Tibial artery (tissue), 4 donors: ENCODE measurements at regions not wholly inside any gene's neighbourhood (a gene's known extent, or its start where the extent isn't known, plus 50 kb on each side); places are given as distances from the start of the nearest gene placed in this dataset.

ENCODE experiments used
- DNase-seq, 2 donors: peaks; one replicate each; pipeline ENCODE4 v3.0.0-alpha.2; 2019
- H3K27ac ChIP-seq, 2 donors: fragments of 200-600 bp; sonication (generic) in 1 of 2; 1 replicate in 1 of 2; 2 replicates in 1 of 2; pipeline ENCODE4 v1.5.1; 2018 to 2019; ENCODE audit warnings: mild to moderate bottlenecking in 1 of 2
- H3K27me3 ChIP-seq, 2 donors: fragments of 200-600 bp; sonication (generic) in 1 of 2; one replicate each; pipeline versions ENCODE4 v1.5.1 to v1.6.0; 2016 to 2019
- H3K36me3 ChIP-seq, 3 donors: fragments of 200-600 bp; sonication (generic) in 2 of 3; one replicate each; pipeline ENCODE4 v1.5.1; 2016 to 2019; ENCODE audit warnings: mild to moderate bottlenecking in 2 of 3
- H3K4me1 ChIP-seq, 4 donors: fragments of 200-600 bp; sonication (generic) in 2 of 4; 1 replicate in 3 of 4; 2 replicates in 1 of 4; pipeline ENCODE4 v1.5.1; 2016 to 2019
- H3K4me3 ChIP-seq, 2 donors: fragments of 200-600 bp; sonication (generic) in 1 of 2; 1 replicate in 1 of 2; 2 replicates in 1 of 2; pipeline ENCODE4 v1.5.1; 2018 to 2019; ENCODE audit warnings: mild to moderate bottlenecking in 2 of 2
- H3K9me3 ChIP-seq, 3 donors: fragments of 200-600 bp; sonication (generic) in 1 of 3; one replicate each; pipeline ENCODE4 v1.5.1; 2016 to 2019
- CTCF ChIP-seq, 2 experiments: fragments of 200-600 bp in 1 of 2; fragments of 450-650 bp in 1 of 2; IDR thresholded peaks; one replicate each; pipeline ENCODE4 v1.5.1; 2017 to 2019; ENCODE audit warnings: antibody characterized with exemption in 2 of 2, mild to moderate bottlenecking in 1 of 2, moderate library complexity in 1 of 2
- intact Hi-C: fragments of 100-400 bp; cut with DNase I; formaldehyde crosslinking; loops from one replicate; pipeline ENCODE4 v1.15.0; 2023; ENCODE audit warnings: low total_unique reads

DNA sequence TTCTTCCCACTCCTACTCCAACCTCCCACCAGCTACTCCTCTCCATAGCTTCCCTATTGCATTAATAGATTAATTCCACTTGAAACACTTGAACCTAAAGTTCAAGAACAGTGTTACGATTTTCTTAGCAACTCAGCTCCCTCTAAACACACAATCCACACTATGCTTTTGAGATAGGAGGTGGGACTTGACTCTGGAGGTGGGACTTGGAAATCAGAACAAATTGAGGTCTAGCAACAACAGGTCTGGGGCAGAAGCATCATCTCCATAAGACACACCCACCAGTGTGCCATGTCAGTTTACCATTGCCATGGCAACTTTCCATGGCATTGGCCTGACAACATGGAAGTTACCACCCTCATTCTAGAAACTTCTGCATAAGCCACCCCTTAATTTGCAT is 336.5 kb upstream of the ALCAM start:
- Histone ChIP-seq H3K4me3 (no peak overlapping the region), H3K36me3 (no peaks in the 10 kb centered on the region), H3K9me3 (no peaks in the 10 kb centered on the region), H3K27ac (no peak overlapping the region), H3K27me3 (no peaks in the 10 kb centered on the region), H3K4me1 (no peaks in the 10 kb centered on the region)
- no peak for TF ChIP-seq CTCF (IDR thresholded peaks at IDR 0.05)
- DNase-seq: no peak
- intact Hi-C loops: no loop called here

DNA sequence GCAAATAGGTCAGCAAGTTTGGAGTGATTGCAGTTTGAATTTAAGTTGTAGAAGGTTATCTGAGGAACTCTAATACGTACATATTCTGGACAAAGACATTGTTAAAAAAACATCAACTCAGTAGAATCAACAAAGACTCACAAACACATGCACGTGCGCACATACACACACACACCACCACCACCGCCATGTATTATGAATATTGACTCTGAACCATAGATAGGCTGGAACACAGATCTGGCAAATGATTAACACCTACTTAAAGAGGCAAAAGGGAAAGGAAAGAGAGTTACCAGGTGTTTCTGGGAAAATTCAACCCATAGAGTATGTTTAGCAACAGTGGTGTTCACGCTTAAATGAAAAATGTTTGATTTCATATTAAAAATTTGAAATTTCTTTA is 334.2 kb upstream of the ALCAM start:
- Histone ChIP-seq H3K4me3 (no peak overlapping the region), H3K27me3 (no peaks in the 10 kb centered on the region), H3K27ac (no peak overlapping the region), H3K36me3 (no peaks in the 10 kb centered on the region), H3K9me3 (no peaks in the 10 kb centered on the region), H3K4me1 (no peaks in the 10 kb centered on the region)
- intact Hi-C loops: no loop called here
- no peak for TF ChIP-seq CTCF (IDR thresholded peaks at IDR 0.05)
- no peak for DNase-seq

DNA sequence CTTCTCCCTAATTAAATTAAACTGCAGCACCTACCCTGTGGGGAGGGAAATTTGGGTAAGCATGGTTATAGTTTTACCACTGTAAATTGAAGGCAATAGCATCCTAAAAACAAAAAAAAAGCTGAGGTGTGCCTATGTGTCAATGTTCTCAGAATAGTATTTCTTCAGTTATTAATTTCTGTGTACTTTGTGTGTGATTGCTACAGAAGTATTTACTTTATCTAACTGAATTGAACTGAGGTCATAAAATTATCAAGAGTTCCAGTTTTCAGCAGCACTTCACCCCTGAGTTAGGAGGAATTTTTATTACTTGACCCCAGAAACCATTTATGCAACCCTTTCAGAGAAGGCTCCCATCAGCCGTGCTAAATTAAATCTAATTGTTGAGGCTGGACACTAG is 333.6 kb upstream of the ALCAM start:
- H3K4me1 ChIP-seq: no peaks in the 10 kb centered on the region
- H3K36me3 ChIP-seq: no peaks in the 10 kb centered on the region
- intact Hi-C loops: no loop called here
- TF ChIP-seq CTCF (IDR thresholded peaks at IDR 0.05): no peak
- H3K4me3 ChIP-seq: no peak overlapping the region
- no peak overlapping the region for H3K27ac ChIP-seq
- H3K9me3 ChIP-seq: no peaks in the 10 kb centered on the region
- H3K27me3 ChIP-seq: no peaks in the 10 kb centered on the region
- no peak for DNase-seq

DNA sequence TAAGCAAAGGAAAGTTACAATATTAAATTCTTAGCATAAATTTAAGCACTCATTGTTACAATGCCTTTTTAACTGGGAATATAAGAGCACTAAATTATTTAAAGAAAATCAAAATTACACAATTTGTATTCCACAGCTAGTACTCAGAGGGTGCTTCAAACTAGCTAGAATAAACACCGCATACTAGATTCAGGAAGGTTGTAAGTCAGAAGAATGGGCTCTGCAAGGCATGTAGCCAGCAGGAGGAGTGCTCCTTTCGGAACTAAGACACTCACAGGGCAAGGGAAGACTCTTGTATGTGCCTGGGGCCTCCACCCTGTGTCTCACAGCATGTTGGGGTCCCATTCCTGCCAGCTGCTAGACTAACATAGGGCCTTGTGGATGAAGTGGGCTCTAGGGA is 327.7 kb upstream of the ALCAM start:
- Histone ChIP-seq H3K36me3 (no peaks in the 10 kb centered on the region), H3K27me3 (no peaks in the 10 kb centered on the region)
- no peak for TF ChIP-seq CTCF (IDR thresholded peaks at IDR 0.05)

GRCh38 chr3:105040026-105040622 is 326.6 kb upstream of the ALCAM start:
- no peaks in the 10 kb centered on the region for H3K27me3 ChIP-seq
- TF ChIP-seq CTCF (IDR thresholded peaks at IDR 0.05): no peak

More for the DNA sequence above, 327.7 kb upstream of the ALCAM start:
- Histone ChIP-seq H3K4me3 (no peak overlapping the region), H3K9me3 (no peaks in the 10 kb centered on the region), H3K27ac (no peak overlapping the region), H3K4me1 (no peaks in the 10 kb centered on the region)
- DNase-seq: no peak
- intact Hi-C loops: no loop called here

DNA sequence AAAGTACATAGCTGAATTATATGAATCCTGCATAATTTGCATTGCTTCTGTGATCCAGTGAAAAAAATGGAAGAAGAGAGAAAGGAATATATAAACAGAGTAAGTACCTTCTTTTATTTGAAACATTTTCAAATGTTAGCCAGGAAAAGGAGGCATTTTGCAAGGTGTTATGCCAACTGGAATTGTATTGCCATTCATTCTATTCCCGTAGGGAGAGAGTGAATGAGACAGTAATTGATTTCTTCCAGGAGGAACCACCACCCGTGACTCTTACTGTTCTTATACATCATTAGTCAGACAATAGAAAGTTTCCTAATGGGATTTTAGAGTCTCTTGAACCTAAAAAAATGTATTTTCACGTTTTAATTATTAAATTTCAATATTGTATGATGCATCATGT is 324.1 kb upstream of the ALCAM start:
- H3K36me3 ChIP-seq: no peaks in the 10 kb centered on the region
- no peaks in the 10 kb centered on the region for H3K4me1 ChIP-seq
- no peak for TF ChIP-seq CTCF (IDR thresholded peaks at IDR 0.05)
- H3K27me3 ChIP-seq: no peaks in the 10 kb centered on the region
- H3K27ac ChIP-seq: no peak overlapping the region
- intact Hi-C loops: no loop called here
- H3K9me3 ChIP-seq: no peaks in the 10 kb centered on the region
- no peak for DNase-seq
- no peak overlapping the region for H3K4me3 ChIP-seq

More at GRCh38 chr3:105040026-105040622, 326.6 kb upstream of the ALCAM start:
- no peaks in the 10 kb centered on the region for H3K9me3 ChIP-seq
- no peak overlapping the region for H3K27ac ChIP-seq
- no peaks in the 10 kb centered on the region for H3K4me1 ChIP-seq
- no peak for DNase-seq
- no peak overlapping the region for H3K4me3 ChIP-seq
- H3K36me3 ChIP-seq: no peaks in the 10 kb centered on the region
- intact Hi-C loops: no loop called here
